Renal pelvis (tissue), 1 donor: ENCODE measurements at regions not wholly inside any gene's neighbourhood (a gene's known extent, or its start where the extent isn't known, plus 50 kb on each side); places are given as distances from the start of the nearest gene placed in this dataset.

Experiments
- DNase-seq: peaks from one replicate; pipeline ENCODE4 v3.0.0-alpha.2; 2013

- DNase-seq = no peak
Measured at GRCh38 chr10:61089251-61089650, 145.3 kb upstream of the RHOBTB1 start.

GRCh38 chr10:61084493-61084892, 140.5 kb upstream of the RHOBTB1 start:
- no peak for DNase-seq

- DNase-seq = no peak
Measured at GRCh38 chr10:61081301-61081700, 137.3 kb upstream of the RHOBTB1 start.

GRCh38 chr10:61078542-61079275, 134.7 kb upstream of the RHOBTB1 start:
- DNase-seq = no peak

GRCh38 chr10:61076572-61077114, 132.7 kb upstream of the RHOBTB1 start:
- DNase-seq = no peak

GRCh38 chr10:61073391-61073790, 129.4 kb upstream of the RHOBTB1 start:
- DNase-seq = no peak

GRCh38 chr10:61071580-61071979, 127.6 kb upstream of the RHOBTB1 start:
- no peak for DNase-seq

- no peak for DNase-seq
Measured at GRCh38 chr10:61068471-61068870, 124.5 kb upstream of the RHOBTB1 start.

- DNase-seq = no peak
Measured at GRCh38 chr10:61067671-61068336, 123.8 kb upstream of the RHOBTB1 start.

- no peak for DNase-seq
Measured at GRCh38 chr10:61066661-61067344, 122.8 kb upstream of the RHOBTB1 start.

GRCh38 chr10:61065051-61065450, 121.1 kb upstream of the RHOBTB1 start:
- no peak for DNase-seq

- DNase-seq = no peak
Measured at GRCh38 chr10:61064356-61064755, 120.4 kb upstream of the RHOBTB1 start.

GRCh38 chr10:61063901-61064300, 119.9 kb upstream of the RHOBTB1 start:
- no peak for DNase-seq

- DNase-seq = no peak
Measured at GRCh38 chr10:61063034-61063433, 119.0 kb upstream of the RHOBTB1 start.

- DNase-seq = no peak
Measured at GRCh38 chr10:61061923-61062504, 118.0 kb upstream of the RHOBTB1 start.

- DNase-seq = no peak
Measured at GRCh38 chr10:61059636-61060035, 115.7 kb upstream of the RHOBTB1 start.

GRCh38 chr10:61052469-61053205, 108.7 kb upstream of the RHOBTB1 start:
- no peak for DNase-seq

- DNase-seq = no peak
Measured at GRCh38 chr10:61051344-61051743, 107.4 kb upstream of the RHOBTB1 start.

- DNase-seq = no peak
Measured at GRCh38 chr10:61050120-61050745, 106.2 kb upstream of the RHOBTB1 start.

- no peak for DNase-seq
Measured at GRCh38 chr10:61049386-61049785, 105.4 kb upstream of the RHOBTB1 start.
